CD4-positive, alpha-beta T cell treated with Interferon alpha-2 for 1 hour (primary cell): ENCODE measurements at regions not wholly inside any gene's neighbourhood (a gene's known extent, or its start where the extent isn't known, plus 50 kb on each side); places are given as distances from the start of the nearest gene placed in this dataset.

Experiments
- DNase-seq, 2 donors: peaks; one replicate each; pipeline ENCODE4 v3.0.0-alpha.2; 2020 to 2022

- no peak for DNase-seq
Observed at GRCh38 chr12:83186419-83186818, 499.7 kb downstream of the TMTC2 start.

GRCh38 chr12:83185241-83185640 lies 498.5 kb downstream of the TMTC2 start:
- no peak for DNase-seq
